GM23338 (cell line): ENCODE measurements at regions not wholly inside any gene's neighbourhood (a gene's known extent, or its start where the extent isn't known, plus 50 kb on each side); places are given as distances from the start of the nearest gene placed in this dataset.

Source experiments
- ATAC-seq: fragments of 200-7000 bp; cut with Tn5 transposase; 3 replicates; pipeline ENCODE4 v1.9.1; 2020
- DNase-seq: peaks from one replicate; pipeline ENCODE4 v3.0.0-alpha.2; 2015; ENCODE audit warnings: low spot score
- H2AFZ ChIP-seq: fragments of 200-600 bp; sonication (generic); 2 replicates; pipeline ENCODE4 v1.8.0; 2016; ENCODE audit warnings: antibody characterized with exemption, mild to moderate bottlenecking, moderate library complexity
- H3F3A ChIP-seq: fragments of 200-600 bp; sonication (generic); replicated peaks from 2 replicates; pipeline ENCODE4 v1.8.0; 2017; ENCODE audit warnings: antibody characterized with exemption, mixed run types, low read depth
- H3K27ac ChIP-seq: fragments of 200-600 bp; sonication (generic); 2 replicates; pipeline ENCODE4 v1.6.1; 2016; ENCODE audit warnings: low read depth
- H3K27me3 ChIP-seq: fragments of 200-600 bp; sonication (generic); 2 replicates; pipeline ENCODE4 v1.8.0; 2016; ENCODE audit warnings: mild to moderate bottlenecking, mixed run types, moderate library complexity; ENCODE audit not compliant: insufficient read depth
- H3K36me3 ChIP-seq: fragments of 200-600 bp; sonication (generic); 2 replicates; pipeline ENCODE4 v1.8.0; 2016; ENCODE audit warnings: mild to moderate bottlenecking; ENCODE audit not compliant: insufficient read depth
- H3K4me1 ChIP-seq: fragments of 200-600 bp; sonication (generic); 2 replicates; pipeline ENCODE4 v1.8.0; 2016; ENCODE audit warnings: mild to moderate bottlenecking, moderate library complexity; ENCODE audit not compliant: insufficient read depth
- H3K4me2 ChIP-seq: fragments of 200-600 bp; sonication (generic); 2 replicates; pipeline ENCODE4 v1.7.1; 2017; ENCODE audit warnings: mixed run types
- H3K4me3 ChIP-seq: fragments of 200-600 bp; sonication (generic); 2 replicates; pipeline ENCODE4 v1.6.1; 2016; ENCODE audit warnings: mixed run types
- H3K79me2 ChIP-seq: fragments of 200-600 bp; sonication (generic); replicated peaks from 2 replicates; pipeline ENCODE4 v1.8.0; 2017; ENCODE audit warnings: mild to moderate bottlenecking; ENCODE audit not compliant: insufficient read depth
- H3K9me2 ChIP-seq: fragments of 200-600 bp; sonication (generic); 2 replicates; pipeline ENCODE4 v1.8.0; 2017; ENCODE audit not compliant: insufficient read depth
- H4K20me1 ChIP-seq: fragments of 200-600 bp; sonication (generic); replicated peaks from 2 replicates; pipeline ENCODE4 v1.8.0; 2017; ENCODE audit warnings: mild to moderate bottlenecking; ENCODE audit not compliant: insufficient read depth
- H3K27ac Mint-ChIP-seq: 2 replicates; pipeline ENCODE4 v1.8.0; 2020; ENCODE audit warnings: inconsistent platforms, mild to moderate bottlenecking, moderate library complexity, mixed read lengths
- H3K27me3 Mint-ChIP-seq: 3 replicates; pipeline ENCODE4 v1.8.0; 2022; ENCODE audit warnings: low read depth, mild to moderate bottlenecking, moderate library complexity, mixed read lengths, inconsistent platforms; ENCODE audit not compliant: insufficient read depth, poor library complexity
- H3K36me3 Mint-ChIP-seq: 3 replicates; pipeline ENCODE4 v1.8.0; 2021; ENCODE audit warnings: low read depth, mild to moderate bottlenecking, inconsistent platforms, moderate library complexity, mixed read lengths
- H3K4me1 Mint-ChIP-seq: 3 replicates; pipeline ENCODE4 v1.8.0; 2020; ENCODE audit warnings: mild to moderate bottlenecking, inconsistent platforms, mixed read lengths
- H3K4me3 Mint-ChIP-seq: 3 replicates; pipeline ENCODE4 v1.8.0; 2021; ENCODE audit warnings: moderate library complexity, mild to moderate bottlenecking, inconsistent platforms, mixed read lengths
- H3K9me3 Mint-ChIP-seq: 3 replicates; pipeline ENCODE4 v1.8.0; 2020; ENCODE audit warnings: moderate library complexity, mild to moderate bottlenecking, inconsistent platforms, mixed read lengths
- CREB1 ChIP-seq: fragments of 250-450 bp; sonication (Bioruptor Pico); IDR thresholded peaks from 2 replicates; pipeline ENCODE4 v1.5.0; 2020; ENCODE audit warnings: low read depth, mild to moderate bottlenecking, moderate library complexity
- CTCF ChIP-seq, 2 experiments: fragments of 200-600 bp in 1 of 2; sonication (generic) in 1 of 2; conservative IDR thresholded peaks; 2 replicates each; pipeline versions ENCODE4 v1.5.1 to v1.6.1; 2016 to 2017; ENCODE audit warnings: antibody characterized with exemption in 2 of 2, low read depth in 2 of 2, mild to moderate bottlenecking in 2 of 2, moderate library complexity in 1 of 2
- ETS1 ChIP-seq: IDR thresholded peaks from 2 replicates; pipeline ENCODE4 v1.6.1; 2016; ENCODE audit warnings: antibody characterized with exemption
- EZH2 ChIP-seq: fragments of 200-600 bp; sonication (generic); IDR thresholded peaks from one replicate; pipeline ENCODE4 v1.8.0; 2017; ENCODE audit warnings: antibody characterized with exemption, mild to moderate bottlenecking, low read depth; ENCODE audit not compliant: unreplicated experiment
- JUNB ChIP-seq: IDR thresholded peaks from one replicate; pipeline ENCODE4 v1.6.1; 2016; ENCODE audit warnings: antibody characterized with exemption; ENCODE audit not compliant: unreplicated experiment
- NANOG ChIP-seq: IDR thresholded peaks from 2 replicates; pipeline ENCODE4 v1.6.1; 2016; ENCODE audit warnings: antibody characterized with exemption, borderline replicate concordance
- POLR2AphosphoS5 ChIP-seq: IDR thresholded peaks from 2 replicates; pipeline ENCODE4 v1.6.1; 2016; ENCODE audit warnings: antibody characterized with exemption, low read depth
- REST ChIP-seq: IDR thresholded peaks from one replicate; pipeline ENCODE4 v1.6.1; 2018; ENCODE audit warnings: antibody characterized with exemption; ENCODE audit not compliant: unreplicated experiment
- STAT1 ChIP-seq: IDR thresholded peaks from one replicate; pipeline ENCODE4 v1.6.1; 2016; ENCODE audit warnings: antibody characterized with exemption; ENCODE audit not compliant: unreplicated experiment
- ZNF114 ChIP-seq: fragments of 250-450 bp; sonication (Bioruptor Pico); IDR thresholded peaks from 2 replicates; pipeline ENCODE4 v1.5.0; 2020; ENCODE audit warnings: mild to moderate bottlenecking, moderate library complexity
- ZNF331 ChIP-seq: fragments of 250-450 bp; sonication (Bioruptor Pico); IDR thresholded peaks from 2 replicates; pipeline ENCODE4 v1.5.0; 2020; ENCODE audit warnings: low read depth, mild to moderate bottlenecking, moderate library complexity
- ZNF462 ChIP-seq: fragments of 250-450 bp; sonication (Bioruptor Pico); IDR thresholded peaks from 2 replicates; pipeline ENCODE4 v1.5.0; 2020; ENCODE audit warnings: mild to moderate bottlenecking, moderate library complexity

GRCh38 chr5:62182802-62183201, 123.2 kb upstream of the KIF2A start:
- Histone ChIP-seq H3F3A (no peaks in the 10 kb centered on the region), H3K79me2 (no peaks in the 10 kb centered on the region), H3K27ac (no peak overlapping the region), H3K4me1 (0 out of 2 replicates have a peak, but pooled peaks cover 5% of the 10 kb centered on the region), H3K36me3 (no peaks in the 10 kb centered on the region), H2AFZ (peak overlapping the region; percentile 1; the same call in 1 of the 2 replicates), H3K27me3 (no peaks in the 10 kb centered on the region), H3K4me3 (no peak overlapping the region), H3K4me2 (no peak overlapping the region), H3K9me2 (no peaks in the 10 kb centered on the region), H4K20me1 (no peaks in the 10 kb centered on the region)
- no peak overlapping the region for H3K4me3 Mint-ChIP-seq
- H3K27ac Mint-ChIP-seq: no peak overlapping the region
- no peaks in the 10 kb centered on the region for H3K9me3 Mint-ChIP-seq
- ATAC-seq: peak; percentile 71
- no peak for TF ChIP-seq REST
- no peak for TF ChIP-seq JUNB
- TF ChIP-seq ZNF331: no peak
- no peak for TF ChIP-seq CREB1 (CRISPR knock-in tag)
- TF ChIP-seq STAT1: no peak
- no peak for TF ChIP-seq POLR2AphosphoS5
- no peak for TF ChIP-seq ZNF462 (CRISPR knock-in tag)
- TF ChIP-seq CTCF (conservative IDR thresholded peaks at IDR 0.05; ENCODE audit: low read depth in 2 of 2): no peak
- no peak for TF ChIP-seq ZNF114
- no peak for TF ChIP-seq NANOG
- TF ChIP-seq ETS1: no peak
- TF ChIP-seq EZH2: no peak
- no peaks in the 10 kb centered on the region for H3K36me3 Mint-ChIP-seq
- peaks cover 7% of the 10 kb centered on the region for H3K4me1 Mint-ChIP-seq
- peak; percentile 12 for DNase-seq
- no peaks in the 10 kb centered on the region for H3K27me3 Mint-ChIP-seq
